Vagina (tissue), 2 donors: ENCODE measurements at regions not wholly inside any gene's neighbourhood (a gene's known extent, or its start where the extent isn't known, plus 50 kb on each side); places are given as distances from the start of the nearest gene placed in this dataset.

Experiments used
- DNase-seq, 2 donors: peaks; one replicate each; pipeline ENCODE4 v3.0.0-alpha.2; 2017; ENCODE audit errors: extremely low spot score in 2 of 2
- H3K27ac ChIP-seq: fragments of 200-600 bp; sonication (generic); one replicate; pipeline ENCODE4 v1.5.1; 2019
- H3K27me3 ChIP-seq: fragments of 200-600 bp; sonication (generic); one replicate; pipeline ENCODE4 v1.5.1; 2019
- H3K36me3 ChIP-seq, 2 donors: fragments of 200-600 bp; sonication (generic); one replicate each; pipeline ENCODE4 v1.5.1; 2017 to 2019
- H3K4me1 ChIP-seq: fragments of 200-600 bp; sonication (generic); one replicate; pipeline ENCODE4 v1.5.1; 2019
- H3K4me3 ChIP-seq, 2 donors: fragments of 200-600 bp; sonication (generic); 1 replicate in 1 of 2; 2 replicates in 1 of 2; pipeline ENCODE4 v1.5.1; 2016 to 2019
- H3K9me3 ChIP-seq: fragments of 200-600 bp; sonication (generic); one replicate; pipeline ENCODE4 v1.5.1; 2019
- CTCF ChIP-seq, 3 experiments: fragments of 450-650 bp in 2 of 3; fragments of 200-600 bp in 1 of 3; sonication (generic) in 1 of 3; IDR thresholded peaks; one replicate each; pipeline ENCODE4 v1.5.1; 2017 to 2019; ENCODE audit warnings: antibody characterized with exemption in 3 of 3, mild to moderate bottlenecking in 2 of 3, moderate library complexity in 2 of 3
- POLR2A ChIP-seq, 2 donors: fragments of 450-650 bp; IDR thresholded peaks; one replicate each; pipeline ENCODE4 v1.6.1; 2017; ENCODE audit warnings: antibody characterized with exemption in 2 of 2, mild to moderate bottlenecking in 2 of 2, moderate library complexity in 2 of 2
- POLR2AphosphoS5 ChIP-seq, 2 donors: sonication (generic); formaldehyde crosslinking; IDR thresholded peaks; one replicate each; pipeline ENCODE4 v1.9.0; 2017; ENCODE audit warnings: antibody characterized with exemption in 2 of 2, mild to moderate bottlenecking in 2 of 2, low read depth in 1 of 2; ENCODE audit not compliant: insufficient read depth in 1 of 2
- intact Hi-C: fragments of 100-400 bp; cut with DNase I; formaldehyde crosslinking; loops from one replicate; pipeline ENCODE4 v1.15.1; 2023

- intact Hi-C loops, result no loop called here
- TF ChIP-seq CTCF (IDR thresholded peaks at IDR 0.05) (no peak), POLR2AphosphoS5 (IDR thresholded peaks at IDR 0.05; ENCODE audit: insufficient read depth in 1 of 2, low read depth in 1 of 2) (no peak), POLR2A (IDR thresholded peaks at IDR 0.05) (no peak)
- Histone ChIP-seq H3K27me3 (no peaks in the 10 kb centered on the region), H3K4me1 (no peaks in the 10 kb centered on the region), H3K9me3 (no peaks in the 10 kb centered on the region), H3K4me3 (no peak overlapping the region), H3K36me3 (no peaks in the 10 kb centered on the region), H3K27ac (no peak overlapping the region)
- DNase-seq, result no peak
These were observed 122.6 kb upstream of the BASP1 start for GRCh38 chr5:17094830-17095229.

GRCh38 chr5:17096952-17097695, 120.3 kb upstream of the BASP1 start:
- DNase-seq, result no peak
- H3K9me3 ChIP-seq, result no peaks in the 10 kb centered on the region
- H3K4me1 ChIP-seq, result no peaks in the 10 kb centered on the region
- H3K36me3 ChIP-seq, result no peaks in the 10 kb centered on the region
- intact Hi-C loops, result no loop called here
- no peaks in the 10 kb centered on the region for H3K27me3 ChIP-seq
- no peak for TF ChIP-seq POLR2A (IDR thresholded peaks at IDR 0.05)
- no peak for TF ChIP-seq POLR2AphosphoS5 (IDR thresholded peaks at IDR 0.05; ENCODE audit: insufficient read depth in 1 of 2, low read depth in 1 of 2)
- TF ChIP-seq CTCF (IDR thresholded peaks at IDR 0.05), result no peak
- no peak overlapping the region for H3K27ac ChIP-seq
- no peak overlapping the region for H3K4me3 ChIP-seq

GRCh38 chr5:17099946-17100345, 117.5 kb upstream of the BASP1 start:
- H3K9me3 ChIP-seq, result no peaks in the 10 kb centered on the region
- no peak overlapping the region for H3K27ac ChIP-seq
- no peak overlapping the region for H3K4me3 ChIP-seq
- no peaks in the 10 kb centered on the region for H3K4me1 ChIP-seq
- no peaks in the 10 kb centered on the region for H3K36me3 ChIP-seq
- DNase-seq, result no peak
- intact Hi-C loops, result no loop called here
- H3K27me3 ChIP-seq, result no peaks in the 10 kb centered on the region
- TF ChIP-seq POLR2A (IDR thresholded peaks at IDR 0.05), result no peak
- no peak for TF ChIP-seq CTCF (IDR thresholded peaks at IDR 0.05)
- no peak for TF ChIP-seq POLR2AphosphoS5 (IDR thresholded peaks at IDR 0.05; ENCODE audit: insufficient read depth in 1 of 2, low read depth in 1 of 2)

GRCh38 chr5:17103461-17103860, 114.0 kb upstream of the BASP1 start:
- Histone ChIP-seq H3K27me3 (no peaks in the 10 kb centered on the region), H3K27ac (no peak overlapping the region), H3K4me1 (peaks cover 9% of the 10 kb centered on the region), H3K4me3 (no peak overlapping the region), H3K9me3 (no peaks in the 10 kb centered on the region), H3K36me3 (no peaks in the 10 kb centered on the region)
- TF ChIP-seq CTCF (IDR thresholded peaks at IDR 0.05), result no peak
- TF ChIP-seq POLR2AphosphoS5 (IDR thresholded peaks at IDR 0.05; ENCODE audit: insufficient read depth in 1 of 2, low read depth in 1 of 2), result no peak
- TF ChIP-seq POLR2A (IDR thresholded peaks at IDR 0.05), result no peak
- intact Hi-C loops, result no loop called here
- no peak for DNase-seq

- no peaks in the 10 kb centered on the region for H3K9me3 ChIP-seq
- intact Hi-C loops, result no loop called here
- no peak for DNase-seq
- TF ChIP-seq POLR2AphosphoS5 (IDR thresholded peaks at IDR 0.05; ENCODE audit: insufficient read depth in 1 of 2, low read depth in 1 of 2), result no peak
- no peak overlapping the region for H3K27ac ChIP-seq
- no peaks in the 10 kb centered on the region for H3K36me3 ChIP-seq
- peaks cover 9% of the 10 kb centered on the region for H3K4me1 ChIP-seq
- H3K27me3 ChIP-seq, result no peaks in the 10 kb centered on the region
- H3K4me3 ChIP-seq, result no peak overlapping the region
These were observed 111.5 kb upstream of the BASP1 start for GRCh38 chr5:17105744-17106418.
